ENCODE measurements at regions not wholly inside any gene's neighbourhood (a gene's known extent, or its start where the extent isn't known, plus 50 kb on each side); places are given as distances from the start of the nearest gene placed in this dataset.

- H3K9me3 ChIP-seq (ENCODE audit: control insufficient read depth, insufficient read depth, low read depth, low read length), result no peaks in the 10 kb centered on the region
- no peak overlapping the region for H3K4me3 ChIP-seq (ENCODE audit: low read depth in 2 of 2, low read length in 2 of 2)
- no TSS peak for BruUV-seq (replicated peaks)
- in situ Hi-C loops (cut with HindIII; ENCODE audit: low pct_unique_long_range_greater_than_20kb, low sequenced_read_pairs), result no loop called here
- H3K27me3 ChIP-seq (ENCODE audit: control insufficient read depth, insufficient read depth, low read length), result no peaks in the 10 kb centered on the region
- no peak for ATAC-seq
- intact Hi-C loops (cut with micrococcal nuclease; ENCODE audit: unreplicated experiment), result no loop called here
- DNase-seq (ENCODE audit: low read depth, low spot score), result no peak
- CTCF ChIA-PET, result no interaction called here
- H3K36me3 ChIP-seq (ENCODE audit: control insufficient read depth, insufficient read depth, low read length), result no peaks in the 10 kb centered on the region
- TF ChIP-seq CTCF (IDR thresholded peaks at IDR 0.05) (no peak), REST (IDR thresholded peaks at IDR 0.05; ENCODE audit: insufficient read depth in 1 of 2, low read depth in 2 of 2, low read length in 1 of 2) (no peak), TCF7L2 (IDR thresholded peaks at IDR 0.05; ENCODE audit: low read depth, low read length) (no peak), SIN3A (IDR thresholded peaks at IDR 0.05; ENCODE audit: borderline replicate concordance, insufficient read depth, low read depth, low read length) (no peak), POLR2AphosphoS5 (IDR thresholded peaks at IDR 0.05; ENCODE audit: low read depth, low read length) (no peak)
- POLR2A ChIA-PET, result no interaction called here
- no peak overlapping the region for H3K27ac ChIP-seq (ENCODE audit: low read length)
- H3K4me1 ChIP-seq (ENCODE audit: control insufficient read depth, insufficient read depth, low read length), result no peaks in the 10 kb centered on the region
Observed at GRCh38 chr9:12538842-12539579, 154.2 kb upstream of the TYRP1 start.

GRCh38 chr9:12539580-12539975 lies 153.6 kb upstream of the TYRP1 start:
- in situ Hi-C loops (cut with HindIII; ENCODE audit: low pct_unique_long_range_greater_than_20kb, low sequenced_read_pairs) (no loop called here), intact Hi-C loops (cut with micrococcal nuclease; ENCODE audit: unreplicated experiment) (no loop called here)
- ATAC-seq, result no peak
- H3K27me3 ChIP-seq (ENCODE audit: control insufficient read depth, insufficient read depth, low read length), result no peaks in the 10 kb centered on the region
- POLR2A ChIA-PET, result no interaction called here
- H3K36me3 ChIP-seq (ENCODE audit: control insufficient read depth, insufficient read depth, low read length), result no peaks in the 10 kb centered on the region
- no peak overlapping the region for H3K4me3 ChIP-seq (ENCODE audit: low read depth in 2 of 2, low read length in 2 of 2)
- TF ChIP-seq CTCF (IDR thresholded peaks at IDR 0.05), result no peak
- BruUV-seq (replicated peaks), result no TSS peak
- H3K9me3 ChIP-seq (ENCODE audit: control insufficient read depth, insufficient read depth, low read depth, low read length), result no peaks in the 10 kb centered on the region
- no peaks in the 10 kb centered on the region for H3K4me1 ChIP-seq (ENCODE audit: control insufficient read depth, insufficient read depth, low read length)
- DNase-seq (ENCODE audit: low read depth, low spot score), result no peak
- no peak overlapping the region for H3K27ac ChIP-seq (ENCODE audit: low read length)
- CTCF ChIA-PET, result no interaction called here

Data from Panc1 (cell line).